Panc1 (cell line): ENCODE measurements at regions not wholly inside any gene's neighbourhood (a gene's known extent, or its start where the extent isn't known, plus 50 kb on each side); places are given as distances from the start of the nearest gene placed in this dataset.

Experiments used
- CTCF ChIP-seq: fragments of 450-650 bp; IDR thresholded peaks from 2 replicates; pipeline ENCODE4 v1.5.1; 2017; ENCODE audit warnings: mild to moderate bottlenecking
- TCF7L2 ChIP-seq: IDR thresholded peaks from 2 replicates; pipeline ENCODE4 v1.6.1; 2011; ENCODE audit warnings: mild to moderate bottlenecking, low read depth, low read length, inconsistent platforms

GRCh38 chr4:43855283-43855682 is 593.3 kb downstream of the KCTD8 start:
- TF ChIP-seq CTCF (no peak), TCF7L2 (no peak)
